ENCODE measurements at regions not wholly inside any gene's neighbourhood (a gene's known extent, or its start where the extent isn't known, plus 50 kb on each side); places are given as distances from the start of the nearest gene placed in this dataset.

DNA sequence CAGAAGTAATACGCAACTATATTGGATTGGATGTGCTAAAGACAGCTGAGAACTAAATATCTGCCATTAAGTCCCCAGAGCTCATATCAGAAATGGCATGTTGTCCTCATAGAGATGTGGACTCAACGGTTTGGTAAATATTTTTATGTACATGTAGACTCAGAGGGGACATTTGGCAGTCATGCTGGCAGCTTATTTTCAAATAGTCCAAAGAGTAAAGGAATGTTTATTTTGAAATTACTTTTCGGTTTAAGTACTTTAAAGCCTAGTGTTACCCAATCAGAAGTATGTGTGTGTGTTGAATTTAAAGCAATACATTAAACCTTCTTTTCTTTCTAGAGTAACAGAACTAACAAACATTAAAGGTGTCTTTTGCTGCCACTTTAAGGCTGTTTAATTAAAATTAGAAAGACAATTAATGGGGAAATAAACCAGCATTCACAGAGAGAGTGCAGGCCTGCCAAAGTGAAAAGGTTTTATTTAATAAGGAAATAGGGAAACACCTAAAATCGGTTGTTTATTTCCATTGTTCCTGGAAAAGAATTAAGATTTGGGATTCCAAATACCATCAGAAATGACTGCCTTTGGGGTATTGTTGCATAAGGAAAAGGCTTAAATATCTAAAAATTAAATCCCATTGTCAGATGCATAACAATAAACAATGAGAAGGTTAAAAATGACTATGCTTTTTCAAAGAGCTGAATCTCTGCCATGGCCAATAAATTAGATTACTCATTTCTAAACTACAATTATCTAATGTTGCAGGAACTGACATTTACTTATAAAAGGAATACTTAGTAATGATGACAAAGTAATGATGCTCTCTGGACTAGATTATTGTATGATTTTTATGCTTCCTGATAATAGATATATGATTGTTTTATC lies 113.4 kb upstream of the AHR start:
- 83 to 93% (median 90%) methylated on average over 4 of the region's 4 CpGs for WGBS, 5 donors
- no peaks in the 10 kb centered on the region for H3K27me3 ChIP-seq (replicated peaks in 1 of 7)
- no peak for TF ChIP-seq POLR2AphosphoS5 (IDR thresholded peaks at IDR 0.05)
- TF ChIP-seq, protein P1, sequence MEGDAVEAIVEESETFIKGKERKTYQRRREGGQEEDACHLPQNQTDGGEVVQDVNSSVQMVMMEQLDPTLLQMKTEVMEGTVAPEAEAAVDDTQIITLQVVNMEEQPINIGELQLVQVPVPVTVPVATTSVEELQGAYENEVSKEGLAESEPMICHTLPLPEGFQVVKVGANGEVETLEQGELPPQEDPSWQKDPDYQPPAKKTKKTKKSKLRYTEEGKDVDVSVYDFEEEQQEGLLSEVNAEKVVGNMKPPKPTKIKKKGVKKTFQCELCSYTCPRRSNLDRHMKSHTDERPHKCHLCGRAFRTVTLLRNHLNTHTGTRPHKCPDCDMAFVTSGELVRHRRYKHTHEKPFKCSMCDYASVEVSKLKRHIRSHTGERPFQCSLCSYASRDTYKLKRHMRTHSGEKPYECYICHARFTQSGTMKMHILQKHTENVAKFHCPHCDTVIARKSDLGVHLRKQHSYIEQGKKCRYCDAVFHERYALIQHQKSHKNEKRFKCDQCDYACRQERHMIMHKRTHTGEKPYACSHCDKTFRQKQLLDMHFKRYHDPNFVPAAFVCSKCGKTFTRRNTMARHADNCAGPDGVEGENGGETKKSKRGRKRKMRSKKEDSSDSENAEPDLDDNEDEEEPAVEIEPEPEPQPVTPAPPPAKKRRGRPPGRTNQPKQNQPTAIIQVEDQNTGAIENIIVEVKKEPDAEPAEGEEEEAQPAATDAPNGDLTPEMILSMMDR (IDR thresholded peaks at IDR 0.05 in 8 of 11, conservative IDR thresholded peaks at IDR 0.05 in 3 of 11), result no peak
- no peak for TF ChIP-seq POLR2A (IDR thresholded peaks at IDR 0.05)
- no peak overlapping the region for H3K4me3 ChIP-seq
- H3K4me1 ChIP-seq, result peaks cover 0 to 10% (median 0%) of the 10 kb centered on the region in 6 donors
- no peak overlapping the region for H3K27ac ChIP-seq
- no peaks in the 10 kb centered on the region for H3K36me3 ChIP-seq
- intact Hi-C loops (cut with DNase I; ENCODE audit: low total_unique reads), result no loop called here
- DNase-seq, result no peak
- H3K9me3 ChIP-seq, result peaks cover 0 to 5% (median 0%) of the 10 kb centered on the region in 8 donors

DNA sequence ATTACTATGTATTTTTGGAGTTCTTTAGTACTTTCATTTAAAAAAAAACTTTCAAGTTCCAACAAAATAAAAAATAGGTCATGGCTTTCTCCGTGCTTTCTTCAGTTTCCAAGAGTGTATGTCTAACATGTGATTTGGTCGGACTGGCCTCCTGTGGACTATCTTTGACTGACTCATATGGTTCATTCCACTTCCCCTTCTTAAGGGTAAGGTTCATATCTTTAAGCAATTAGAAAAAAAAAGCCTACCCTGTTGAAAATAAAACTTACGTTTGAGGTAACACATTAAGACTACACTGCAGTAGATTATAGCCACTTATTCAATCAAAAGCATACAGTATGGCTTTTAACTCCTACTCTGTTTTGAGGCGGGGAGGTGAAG lies 112.8 kb upstream of the AHR start:
- no peaks in the 10 kb centered on the region for H3K36me3 ChIP-seq
- peaks cover 0 to 10% (median 0%) of the 10 kb centered on the region in 6 donors for H3K4me1 ChIP-seq
- 42 to 54% (median 45%) methylated on average over 4 of the region's 4 CpGs for WGBS, 5 donors
- no peak for TF ChIP-seq POLR2AphosphoS5 (IDR thresholded peaks at IDR 0.05)
- TF ChIP-seq, protein P1 (IDR thresholded peaks at IDR 0.05 in 8 of 11, conservative IDR thresholded peaks at IDR 0.05 in 3 of 11), result no peak
- TF ChIP-seq POLR2A (IDR thresholded peaks at IDR 0.05), result no peak
- peaks cover 0 to 5% (median 0%) of the 10 kb centered on the region in 8 donors for H3K9me3 ChIP-seq
- no peaks in the 10 kb centered on the region for H3K27me3 ChIP-seq (replicated peaks in 1 of 7)
- H3K27ac ChIP-seq, result no peak overlapping the region
- H3K4me3 ChIP-seq, result no peak overlapping the region
- intact Hi-C loops (cut with DNase I; ENCODE audit: low total_unique reads), result no loop called here
- DNase-seq, result no peak

DNA sequence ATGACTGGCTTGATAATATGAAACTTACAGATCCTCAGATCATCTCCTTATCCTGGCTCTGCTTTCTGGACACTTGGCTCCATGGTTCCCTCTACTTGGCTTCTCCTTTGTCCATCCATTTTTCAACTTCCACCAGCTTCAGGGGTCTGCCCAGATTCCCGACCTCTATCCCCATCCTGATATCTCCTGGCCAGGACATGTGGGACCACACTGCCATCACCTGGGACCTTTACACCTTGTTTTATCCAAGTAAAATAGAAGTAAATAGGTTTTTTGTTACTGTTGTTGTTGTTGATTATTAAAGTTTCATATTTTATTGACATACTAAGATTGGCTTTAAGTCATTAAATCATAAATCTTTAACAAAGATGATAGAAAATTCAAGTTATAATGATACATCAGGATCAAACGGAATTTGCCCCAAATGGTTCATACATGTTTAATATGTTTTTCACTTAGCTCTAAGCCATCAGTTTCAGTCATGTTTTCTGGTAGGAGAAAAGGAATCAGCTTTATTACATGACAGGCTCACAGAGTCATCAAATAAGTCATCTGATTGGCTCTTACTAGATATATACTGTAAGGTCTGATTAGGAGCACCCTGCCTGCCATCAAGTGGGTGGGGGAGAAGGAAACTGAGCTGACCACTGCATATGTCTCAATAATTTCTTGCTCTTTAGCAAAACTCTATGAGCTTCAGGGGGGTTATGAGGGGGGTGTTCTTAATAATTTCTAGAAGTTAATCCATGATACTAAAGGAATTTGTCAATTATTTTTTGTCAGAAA lies 111.5 kb upstream of the AHR start:
- H3K27me3 ChIP-seq (replicated peaks in 1 of 7), result no peaks in the 10 kb centered on the region
- TF ChIP-seq, protein P1 (IDR thresholded peaks at IDR 0.05 in 8 of 11, conservative IDR thresholded peaks at IDR 0.05 in 3 of 11), result no peak
- TF ChIP-seq POLR2AphosphoS5 (IDR thresholded peaks at IDR 0.05), result no peak
- no peak for TF ChIP-seq POLR2A (IDR thresholded peaks at IDR 0.05)
- no peaks in the 10 kb centered on the region for H3K36me3 ChIP-seq
- H3K4me3 ChIP-seq, result no peak overlapping the region
- intact Hi-C loops (cut with DNase I; ENCODE audit: low total_unique reads), result no loop called here
- H3K27ac ChIP-seq, result no peak overlapping the region
- DNase-seq, result no peak
- H3K9me3 ChIP-seq, result peaks cover 0 to 5% (median 0%) of the 10 kb centered on the region in 8 donors
- H3K4me1 ChIP-seq, result peaks cover 0 to 10% (median 0%) of the 10 kb centered on the region in 6 donors
- 85 to 97% (median 92%) methylated on average over 2 of the region's 2 CpGs for WGBS, 5 donors

DNA sequence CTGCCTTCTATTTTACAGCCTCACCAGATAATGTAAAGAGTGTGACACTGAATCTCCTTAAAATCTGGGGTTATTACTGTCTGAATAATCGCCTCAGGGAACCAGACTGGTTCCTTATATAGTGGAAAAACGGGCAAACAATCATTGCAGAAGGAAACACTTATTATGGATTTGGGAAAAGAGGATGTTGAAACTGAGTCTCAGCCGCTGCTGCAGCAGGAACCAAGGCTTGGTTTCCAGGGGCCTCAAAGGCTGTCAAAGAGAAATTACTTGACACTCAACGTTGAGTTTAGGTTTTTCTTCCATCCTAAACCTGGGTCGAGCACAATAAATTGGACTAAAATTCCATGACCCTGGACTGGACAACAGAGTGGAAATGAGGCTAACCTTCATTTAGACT lies 103.8 kb upstream of the AHR start:
- WGBS, 5 donors, result 47 to 57% (median 51%) methylated on average over 5 of the region's 5 CpGs
- no peaks in the 10 kb centered on the region for H3K9me3 ChIP-seq
- intact Hi-C loops (cut with DNase I; ENCODE audit: low total_unique reads), result no loop called here

More for the DNA sequence above, 103.8 kb upstream of the AHR start:
- DNase-seq, result no peak
- TF ChIP-seq POLR2A (IDR thresholded peaks at IDR 0.05), result no peak
- TF ChIP-seq, protein P1 (IDR thresholded peaks at IDR 0.05 in 8 of 11, conservative IDR thresholded peaks at IDR 0.05 in 3 of 11), result no peak
- TF ChIP-seq POLR2AphosphoS5 (IDR thresholded peaks at IDR 0.05), result no peak
- Histone ChIP-seq H3K36me3 (no peaks in the 10 kb centered on the region), H3K4me3 (no peak overlapping the region), H3K27me3 (replicated peaks in 1 of 7) (no peaks in the 10 kb centered on the region), H3K4me1 (no peaks in the 10 kb centered on the region), H3K27ac (no peak overlapping the region)

Data from spleen (tissue), 11 donors.